ENCODE measurements at regions not wholly inside any gene's neighbourhood (a gene's known extent, or its start where the extent isn't known, plus 50 kb on each side); places are given as distances from the start of the nearest gene placed in this dataset.
A peak's percentile ranks its signal among the peaks of the same experiment; 100 is the strongest.

DNA sequence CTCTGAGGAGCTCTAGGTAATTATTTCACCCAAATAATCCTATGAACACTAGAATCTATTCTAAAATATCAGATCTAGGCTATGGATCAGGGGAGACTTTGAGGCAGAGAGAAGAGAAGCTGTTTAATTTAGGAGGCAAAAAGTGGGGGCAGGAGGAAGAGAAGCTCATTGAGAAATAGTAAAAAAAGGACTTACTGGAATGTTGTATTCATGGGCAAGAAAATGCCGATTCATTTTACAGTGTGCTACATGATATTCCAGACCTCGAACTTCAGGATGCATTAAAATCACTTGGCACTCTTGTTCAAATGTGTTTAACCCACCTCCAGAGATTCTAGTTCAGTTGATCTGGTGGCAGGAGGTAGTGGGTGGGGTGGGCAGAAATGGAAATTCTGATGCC is 109.5 kb upstream of the ITGB1 start:
- ChIA-PET CTCF (no interaction called here), POLR2A (no interaction called here)
- H3K27me3 ChIP-seq (ENCODE audit: control insufficient read depth, insufficient read depth, low read length) = no peaks in the 10 kb centered on the region
- no peaks in the 10 kb centered on the region for H3K36me3 ChIP-seq (ENCODE audit: control insufficient read depth, insufficient read depth, low read length)
- H3K4me1 ChIP-seq (ENCODE audit: control insufficient read depth, insufficient read depth, low read length) = no peaks in the 10 kb centered on the region
- no peak for ATAC-seq
- in situ Hi-C loops (cut with HindIII; ENCODE audit: low pct_unique_long_range_greater_than_20kb, low sequenced_read_pairs) = no loop called here
- H3K9me3 ChIP-seq (ENCODE audit: control insufficient read depth, insufficient read depth, low read depth, low read length) = no peaks in the 10 kb centered on the region
- no peak overlapping the region for H3K27ac ChIP-seq (ENCODE audit: low read length)
- BruUV-seq (replicated peaks) = no TSS peak
- H3K4me3 ChIP-seq (ENCODE audit: low read depth in 2 of 2, low read length in 2 of 2) = no peak overlapping the region
- intact Hi-C loops (cut with micrococcal nuclease; ENCODE audit: unreplicated experiment) = no loop called here
- no peak for TF ChIP-seq SIN3A (IDR thresholded peaks at IDR 0.05; ENCODE audit: borderline replicate concordance, insufficient read depth, low read depth, low read length)
- TF ChIP-seq POLR2AphosphoS5 (IDR thresholded peaks at IDR 0.05; ENCODE audit: low read depth, low read length) = no peak
- no peak for TF ChIP-seq CTCF (IDR thresholded peaks at IDR 0.05)
- no peak for TF ChIP-seq TCF7L2 (IDR thresholded peaks at IDR 0.05; ENCODE audit: low read depth, low read length)
- TF ChIP-seq, protein P1, sequence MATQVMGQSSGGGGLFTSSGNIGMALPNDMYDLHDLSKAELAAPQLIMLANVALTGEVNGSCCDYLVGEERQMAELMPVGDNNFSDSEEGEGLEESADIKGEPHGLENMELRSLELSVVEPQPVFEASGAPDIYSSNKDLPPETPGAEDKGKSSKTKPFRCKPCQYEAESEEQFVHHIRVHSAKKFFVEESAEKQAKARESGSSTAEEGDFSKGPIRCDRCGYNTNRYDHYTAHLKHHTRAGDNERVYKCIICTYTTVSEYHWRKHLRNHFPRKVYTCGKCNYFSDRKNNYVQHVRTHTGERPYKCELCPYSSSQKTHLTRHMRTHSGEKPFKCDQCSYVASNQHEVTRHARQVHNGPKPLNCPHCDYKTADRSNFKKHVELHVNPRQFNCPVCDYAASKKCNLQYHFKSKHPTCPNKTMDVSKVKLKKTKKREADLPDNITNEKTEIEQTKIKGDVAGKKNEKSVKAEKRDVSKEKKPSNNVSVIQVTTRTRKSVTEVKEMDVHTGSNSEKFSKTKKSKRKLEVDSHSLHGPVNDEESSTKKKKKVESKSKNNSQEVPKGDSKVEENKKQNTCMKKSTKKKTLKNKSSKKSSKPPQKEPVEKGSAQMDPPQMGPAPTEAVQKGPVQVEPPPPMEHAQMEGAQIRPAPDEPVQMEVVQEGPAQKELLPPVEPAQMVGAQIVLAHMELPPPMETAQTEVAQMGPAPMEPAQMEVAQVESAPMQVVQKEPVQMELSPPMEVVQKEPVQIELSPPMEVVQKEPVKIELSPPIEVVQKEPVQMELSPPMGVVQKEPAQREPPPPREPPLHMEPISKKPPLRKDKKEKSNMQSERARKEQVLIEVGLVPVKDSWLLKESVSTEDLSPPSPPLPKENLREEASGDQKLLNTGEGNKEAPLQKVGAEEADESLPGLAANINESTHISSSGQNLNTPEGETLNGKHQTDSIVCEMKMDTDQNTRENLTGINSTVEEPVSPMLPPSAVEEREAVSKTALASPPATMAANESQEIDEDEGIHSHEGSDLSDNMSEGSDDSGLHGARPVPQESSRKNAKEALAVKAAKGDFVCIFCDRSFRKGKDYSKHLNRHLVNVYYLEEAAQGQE (IDR thresholded peaks at IDR 0.05; ENCODE audit: insufficient read depth in 1 of 2, low read depth in 2 of 2, low read length in 1 of 2) = no peak
- no peak for DNase-seq (ENCODE audit: low read depth, low spot score)

- POLR2A ChIA-PET = no interaction called here
- no TSS peak for BruUV-seq (replicated peaks)
- no peaks in the 10 kb centered on the region for H3K27me3 ChIP-seq (ENCODE audit: control insufficient read depth, insufficient read depth, low read length)
- H3K36me3 ChIP-seq (ENCODE audit: control insufficient read depth, insufficient read depth, low read length) = no peaks in the 10 kb centered on the region
- DNase-seq (ENCODE audit: low read depth, low spot score) (no peak), ATAC-seq (no peak)
- no peaks in the 10 kb centered on the region for H3K9me3 ChIP-seq (ENCODE audit: control insufficient read depth, insufficient read depth, low read depth, low read length)
- H3K4me1 ChIP-seq (ENCODE audit: control insufficient read depth, insufficient read depth, low read length) = no peaks in the 10 kb centered on the region
- peak overlapping the region; percentile 12; the same call in 1 of the 2 replicates for H3K27ac ChIP-seq (ENCODE audit: low read length)
- CTCF ChIA-PET = no interaction called here
- no peak overlapping the region for H3K4me3 ChIP-seq (ENCODE audit: low read depth in 2 of 2, low read length in 2 of 2)
- no peak for TF ChIP-seq POLR2AphosphoS5 (IDR thresholded peaks at IDR 0.05; ENCODE audit: low read depth, low read length)
- TF ChIP-seq CTCF (IDR thresholded peaks at IDR 0.05) = peak; percentile 15
- in situ Hi-C loops (cut with HindIII; ENCODE audit: low pct_unique_long_range_greater_than_20kb, low sequenced_read_pairs) = no loop called here
- intact Hi-C loops (cut with micrococcal nuclease; ENCODE audit: unreplicated experiment) = no loop called here
Measured at GRCh38 chr10:33066558-33067236, 108.7 kb upstream of the ITGB1 start.
